H1 (cell line): ENCODE measurements at regions not wholly inside any gene's neighbourhood (a gene's known extent, or its start where the extent isn't known, plus 50 kb on each side); places are given as distances from the start of the nearest gene placed in this dataset.

ENCODE experiments used
- CHD2 ChIP-seq: IDR thresholded peaks from 2 replicates; pipeline ENCODE4 v1.6.1; 2012; ENCODE audit warnings: low read length, improper control_type of control experiment
- CTCF ChIP-seq, 3 experiments: IDR thresholded peaks; 1 replicate in 2 of 3; 2 replicates in 1 of 3; pipeline versions ENCODE4 v1.5.1 to v1.6.1; 2011; ENCODE audit warnings: low read length in 3 of 3, mild to moderate bottlenecking in 3 of 3, inconsistent platforms in 2 of 3, low read depth in 1 of 3, moderate library complexity in 1 of 3; ENCODE audit not compliant: insufficient read depth in 1 of 3; ENCODE audit errors: control extremely low read depth in 1 of 3
- EZH2 ChIP-seq: fragments of 200-600 bp; sonication (generic); IDR thresholded peaks from 2 replicates; pipeline ENCODE4 v1.7.1; 2012; ENCODE audit warnings: low read depth, mild to moderate bottlenecking, moderate library complexity, low read length, inconsistent platforms; ENCODE audit not compliant: severe bottlenecking
- GABPA ChIP-seq: IDR thresholded peaks from 2 replicates; pipeline ENCODE4 v1.6.1; 2011; ENCODE audit warnings: mild to moderate bottlenecking, low read length, moderate library complexity, borderline replicate concordance; ENCODE audit not compliant: insufficient read depth
- JUN ChIP-seq: IDR thresholded peaks from 2 replicates; pipeline ENCODE4 v1.6.1; 2011; ENCODE audit warnings: low read depth, mild to moderate bottlenecking, improper control_type of control experiment, low read length
- JUND ChIP-seq: IDR thresholded peaks from 2 replicates; pipeline ENCODE4 v1.6.1; 2011; ENCODE audit warnings: mild to moderate bottlenecking, improper control_type of control experiment, low read length
- MAFK ChIP-seq: IDR thresholded peaks from 2 replicates; pipeline ENCODE4 v1.6.1; 2012; ENCODE audit warnings: low read depth, mild to moderate bottlenecking, improper control_type of control experiment, low read length
- PHF8 ChIP-seq: fragments of 200-600 bp; sonication (generic); conservative IDR thresholded peaks from 2 replicates; pipeline ENCODE4 v1.7.1; 2012; ENCODE audit warnings: low read depth, mild to moderate bottlenecking, inconsistent platforms, low read length, moderate library complexity
- POLR2A ChIP-seq, 2 experiments: IDR thresholded peaks; 1 replicate in 1 of 2; 2 replicates in 1 of 2; pipeline ENCODE4 v1.6.1; 2011; ENCODE audit warnings: low read depth in 2 of 2, low read length in 2 of 2, mild to moderate bottlenecking in 2 of 2; ENCODE audit errors: control extremely low read depth in 1 of 2
- SUZ12 ChIP-seq: fragments of 200-600 bp; sonication (generic); IDR thresholded peaks from 2 replicates; pipeline ENCODE4 v1.6.1; 2012; ENCODE audit warnings: mild to moderate bottlenecking, inconsistent platforms, low read length, moderate library complexity, mixed read lengths
- TAF1 ChIP-seq: IDR thresholded peaks from 2 replicates; pipeline ENCODE4 v1.6.1; 2011; ENCODE audit warnings: mild to moderate bottlenecking, low read depth, low read length
- TCF12 ChIP-seq: IDR thresholded peaks from 2 replicates; pipeline ENCODE4 v1.6.1; 2011; ENCODE audit warnings: low read depth, mild to moderate bottlenecking, low read length

GRCh38 chr2:139805441-139805840, 1025.3 kb upstream of the NXPH2 start:
- TF ChIP-seq SUZ12 (no peak), CTCF (IDR thresholded peaks at IDR 0.05; ENCODE audit: control extremely low read depth in 1 of 3, insufficient read depth in 1 of 3, low read depth in 1 of 3, low read length in 3 of 3) (no peak), GABPA (no peak), JUND (no peak), PHF8 (no peak), POLR2A (IDR thresholded peaks at IDR 0.05; ENCODE audit: control extremely low read depth in 1 of 2, low read depth in 2 of 2, low read length in 2 of 2) (no peak), EZH2 (no peak), TCF12 (no peak), JUN (no peak), MAFK (no peak), TAF1 (no peak), CHD2 (no peak)
